ENCODE measurements at regions not wholly inside any gene's neighbourhood (a gene's known extent, or its start where the extent isn't known, plus 50 kb on each side); places are given as distances from the start of the nearest gene placed in this dataset.
A peak's percentile ranks its signal among the peaks of the same experiment; 100 is the strongest.
"Not testable (repeated sequence)": the region's sequence is repeated elsewhere in the genome, so short reads cannot be mapped to it uniquely, and the experiment has no call there.

- no peak for DNase-seq
Observed at GRCh38 chr5:74457876-74458275, 182.7 kb downstream of the ENC1 start.

DNA sequence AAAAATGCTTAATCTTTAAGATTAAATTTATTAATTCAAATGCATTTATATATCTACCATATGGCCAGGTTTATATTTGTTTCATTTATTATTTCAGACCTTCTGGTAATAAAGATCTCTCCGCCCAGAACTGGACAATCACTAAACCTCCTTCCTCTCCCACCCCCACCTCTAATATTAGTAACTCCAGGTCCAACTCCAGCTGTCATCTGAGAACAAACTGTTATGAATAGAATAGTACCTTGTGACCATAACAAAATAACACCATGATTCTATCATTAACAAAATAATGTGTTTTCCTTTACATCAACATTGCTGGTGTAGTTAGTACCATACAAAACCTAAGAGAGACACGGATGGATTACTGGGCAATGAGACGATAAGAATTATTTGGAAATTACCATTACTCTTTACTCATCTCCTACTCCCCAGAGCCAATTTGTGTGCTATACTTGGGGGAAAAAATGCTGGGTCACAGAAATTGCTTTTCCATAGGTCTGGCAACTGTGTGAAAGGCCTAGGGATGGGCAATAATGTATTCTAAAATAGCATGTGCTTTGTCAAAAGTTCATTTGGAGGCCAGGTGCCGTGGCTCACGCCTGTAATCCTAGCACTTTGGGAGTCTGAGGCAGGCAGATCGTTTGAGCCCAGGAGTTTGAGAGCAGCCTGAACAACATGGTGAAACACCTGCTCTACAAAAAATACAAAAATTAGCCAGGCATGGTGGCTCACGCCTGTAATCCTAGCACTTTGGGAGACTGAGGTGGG lies 186.1 kb downstream of the ENC1 start:
- DNase-seq, result no peak

- DNase-seq, result no peak
Observed at GRCh38 chr5:74452856-74453255, 187.7 kb downstream of the ENC1 start.

DNA sequence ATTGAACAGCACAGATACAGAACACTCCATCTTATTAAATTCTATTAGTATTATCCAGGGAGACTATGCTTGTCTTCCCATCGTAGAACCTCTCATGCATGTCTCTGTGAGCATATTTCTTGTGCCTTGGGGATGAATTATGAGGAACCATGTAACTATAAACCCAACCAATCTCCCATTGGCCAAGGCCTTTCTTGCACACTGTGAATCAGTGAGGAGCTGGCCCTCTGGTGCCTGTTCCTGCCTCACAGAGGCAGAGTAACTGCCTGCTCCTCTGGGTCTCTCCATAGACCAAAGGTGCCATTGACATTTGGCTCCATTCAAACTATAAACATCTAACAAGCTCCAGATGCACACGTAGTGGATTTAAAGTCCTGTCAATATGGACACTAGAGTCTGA lies 190.4 kb downstream of the ENC1 start:
- no peak for DNase-seq

DNA sequence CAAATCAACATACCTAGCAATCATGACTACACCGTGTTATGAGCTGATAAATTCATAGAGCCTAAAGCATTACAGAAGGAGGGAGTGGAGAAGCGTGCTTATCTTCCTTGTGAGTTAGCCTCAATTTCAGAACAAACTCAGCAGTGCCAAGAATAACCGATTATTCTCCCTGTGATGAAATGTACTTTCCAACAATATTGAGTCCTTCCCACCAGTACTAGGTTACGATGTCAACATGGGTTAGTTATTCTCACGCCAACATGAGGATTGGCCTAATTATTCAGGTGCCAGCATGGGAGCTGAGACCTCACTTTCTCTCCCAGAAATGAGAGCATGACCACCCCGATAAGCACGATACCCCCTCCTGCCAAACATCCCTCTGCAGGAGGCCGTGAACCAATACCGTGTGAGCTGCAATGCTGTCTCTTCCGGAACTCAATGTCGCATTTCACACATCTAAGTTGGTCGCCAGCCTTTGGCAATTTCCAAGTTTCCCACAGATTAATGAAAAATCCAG lies 193.7 kb downstream of the ENC1 start:
- no peak for DNase-seq

DNA sequence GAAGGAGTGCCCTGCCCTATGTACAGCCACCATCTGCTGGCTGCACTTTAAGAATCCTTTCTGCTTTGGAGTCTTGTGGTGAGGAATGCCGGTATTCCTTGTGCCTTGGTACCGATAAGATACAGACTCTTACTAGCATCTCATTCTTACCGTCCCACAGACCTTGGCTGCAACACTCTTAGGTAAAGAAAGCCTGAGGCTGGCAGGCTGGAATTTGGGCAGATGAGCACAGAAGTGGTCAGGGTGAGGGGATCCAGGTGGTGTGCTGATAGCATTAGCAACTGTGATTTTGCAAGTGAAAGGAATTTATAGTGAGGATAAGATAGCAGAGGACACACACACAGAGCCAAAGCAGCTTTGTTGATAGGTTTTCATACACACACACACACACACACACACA lies 198.1 kb downstream of the ENC1 start:
- no peak for DNase-seq

GRCh38 chr5:74441616-74442015 lies 198.9 kb downstream of the ENC1 start:
- no peak for DNase-seq

DNA sequence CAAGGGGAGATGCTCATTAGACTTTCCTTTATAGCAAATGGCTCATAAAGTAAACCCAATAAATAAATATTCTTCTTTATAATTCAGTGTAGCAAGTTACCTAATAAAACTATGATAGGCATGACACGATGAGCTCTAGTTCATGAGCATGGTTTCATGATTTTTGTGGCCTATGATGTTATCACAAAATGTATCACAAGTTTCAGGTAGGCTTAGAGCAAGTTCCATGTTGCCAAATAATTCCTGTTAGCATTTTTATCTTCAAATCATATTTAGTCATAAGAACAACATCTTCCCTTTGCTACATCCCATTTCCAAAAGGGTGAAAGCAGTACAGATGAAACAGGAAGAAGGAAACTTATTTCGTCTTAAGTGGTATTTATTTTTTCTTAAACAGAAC lies 200.2 kb downstream of the ENC1 start:
- DNase-seq, result no peak

GRCh38 chr5:74437870-74438269 lies 202.7 kb downstream of the ENC1 start:
- DNase-seq, result not testable (repeated sequence)

GRCh38 chr5:74433896-74434829 lies 206.4 kb downstream of the ENC1 start:
- DNase-seq, result no peak

DNA sequence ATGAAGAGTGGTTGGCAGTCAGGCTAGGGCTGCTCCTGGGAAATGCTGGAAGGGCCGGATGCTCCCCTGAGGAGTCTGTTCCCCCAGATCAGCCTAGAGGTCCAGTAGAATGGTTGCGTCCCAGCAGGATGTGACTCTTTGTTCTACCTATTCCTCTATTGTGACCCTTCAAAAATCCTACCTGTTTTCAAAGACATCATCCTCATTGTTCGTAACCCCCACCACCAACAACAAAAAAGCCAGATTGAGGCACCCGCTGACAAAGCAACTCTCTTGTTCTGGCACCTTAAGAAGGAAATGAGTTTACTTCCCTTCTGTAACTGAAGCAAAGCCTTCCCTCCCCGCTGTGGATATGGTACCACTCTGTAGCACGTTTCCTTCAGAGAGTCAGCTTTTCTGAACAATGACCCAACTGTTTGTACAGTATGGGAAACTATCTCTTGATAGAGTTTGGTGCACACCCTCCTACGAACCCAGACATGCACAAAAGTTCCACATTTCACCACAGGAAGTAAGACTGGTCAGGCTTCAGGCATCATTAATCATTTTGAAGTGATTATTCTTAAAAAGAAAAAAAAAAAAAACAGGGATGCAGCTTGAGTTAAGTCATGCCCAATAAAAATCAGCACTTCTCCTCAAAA lies 207.2 kb downstream of the ENC1 start:
- DNase-seq, result no peak

DNA sequence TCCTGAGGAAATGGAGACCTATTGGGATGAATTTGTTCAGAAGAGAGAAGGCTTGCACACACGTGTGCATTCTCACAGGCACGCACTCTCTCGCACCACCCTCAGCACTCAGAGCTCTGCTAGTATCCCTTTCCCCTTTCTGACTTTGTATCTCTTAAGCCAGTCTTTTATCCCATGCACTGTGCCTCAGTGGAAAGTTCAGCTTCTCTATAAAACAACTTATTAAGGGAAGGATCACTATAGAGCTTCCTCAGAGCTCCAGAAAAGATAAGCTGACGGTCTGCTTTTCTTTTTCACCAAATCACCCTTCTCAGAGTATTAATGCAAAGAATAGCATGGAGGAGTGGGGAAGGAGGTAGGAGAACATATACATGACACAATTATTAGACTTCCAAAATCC lies 207.8 kb downstream of the ENC1 start:
- DNase-seq, result no peak

DNA sequence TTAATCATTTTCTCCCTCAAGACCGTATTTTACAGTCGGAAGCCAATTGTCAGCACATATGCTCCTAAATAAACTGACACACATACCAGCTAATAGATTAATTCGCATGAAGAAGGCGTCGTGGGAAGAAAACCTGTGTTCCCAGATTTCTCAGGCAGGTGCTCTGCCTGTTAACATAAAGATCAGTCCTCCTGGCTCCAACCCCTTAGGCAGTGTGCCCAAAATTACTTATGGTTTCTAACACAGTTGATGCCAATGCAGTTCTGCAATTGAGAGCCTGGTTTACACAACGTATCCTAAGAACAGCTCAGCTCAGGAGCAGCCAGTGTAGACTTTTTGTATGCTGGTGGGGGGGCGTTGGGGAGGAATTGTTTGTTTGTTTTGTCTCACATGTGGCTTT lies 208.3 kb downstream of the ENC1 start:
- DNase-seq, result peak in 1 of 2 experiments; percentile 13

DNA sequence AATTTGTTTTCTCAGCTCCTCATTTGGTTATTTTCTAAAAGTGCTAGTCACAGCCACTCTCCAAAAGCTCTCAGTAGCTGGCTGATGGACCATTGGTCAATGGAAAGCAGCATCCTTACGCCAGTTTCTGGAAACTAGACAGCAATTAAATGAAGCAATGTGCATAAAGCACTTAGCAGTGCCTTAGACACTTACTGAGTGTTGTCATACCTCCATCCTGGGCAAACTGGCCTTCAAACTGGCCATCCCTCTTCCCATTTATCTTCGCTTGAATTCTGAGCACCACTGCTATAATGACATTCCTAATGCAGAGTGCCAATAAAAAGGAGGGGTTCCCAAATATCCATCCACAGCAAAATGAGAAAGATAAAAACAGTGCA lies 209.2 kb downstream of the ENC1 start:
- no peak for DNase-seq

- DNase-seq, result no peak
Observed at GRCh38 chr5:74430631-74431289, 209.8 kb downstream of the ENC1 start.

DNA sequence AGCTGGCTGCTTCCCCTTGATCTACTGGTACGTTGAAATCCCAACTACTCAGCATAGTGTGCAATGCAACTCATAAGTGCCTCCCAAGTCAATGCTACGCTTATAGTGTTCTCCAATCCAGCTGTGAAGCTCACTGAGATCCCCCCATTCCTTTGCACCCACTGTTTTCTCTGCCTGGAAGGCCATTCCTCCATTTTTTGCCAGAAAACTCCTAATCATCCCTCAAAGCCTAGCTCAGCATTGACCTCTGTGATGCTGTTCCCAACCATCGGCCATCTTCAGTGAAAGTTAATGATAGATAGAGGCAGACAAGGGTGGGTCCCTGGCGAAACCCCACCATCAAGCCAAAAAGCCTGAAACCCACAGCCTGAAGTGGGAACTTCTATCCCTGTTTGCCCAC lies 211.0 kb downstream of the ENC1 start:
- no peak for DNase-seq

- DNase-seq, result no peak
Observed at GRCh38 chr5:74428876-74429275, 211.7 kb downstream of the ENC1 start.

GRCh38 chr5:74428275-74428674 lies 212.3 kb downstream of the ENC1 start:
- no peak for DNase-seq

- no peak for DNase-seq
Observed at GRCh38 chr5:74426506-74426905, 214.0 kb downstream of the ENC1 start.

GRCh38 chr5:74424162-74424868 lies 216.2 kb downstream of the ENC1 start:
- no peak for DNase-seq

DNA sequence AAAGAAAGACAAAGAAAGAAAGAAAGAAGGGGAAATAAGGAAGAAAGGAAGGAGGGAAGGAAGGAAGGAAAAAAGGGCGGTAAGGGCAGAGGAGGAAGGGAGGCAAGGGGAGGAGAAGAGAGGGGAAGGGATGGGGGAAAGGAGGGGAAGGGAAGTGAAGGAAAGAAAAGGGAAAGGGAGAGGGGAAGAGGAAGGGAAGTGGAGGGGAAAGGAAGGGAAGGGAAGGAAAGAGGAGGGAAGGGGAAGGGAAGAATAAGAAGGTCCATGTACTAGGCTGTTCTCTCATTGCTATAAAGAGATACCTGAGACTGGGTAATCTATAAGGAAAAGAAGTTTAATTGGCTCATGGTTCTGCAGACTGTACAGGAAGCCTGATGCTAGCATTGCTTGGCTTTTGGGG lies 217.1 kb downstream of the ENC1 start:
- no peak for DNase-seq

- no peak for DNase-seq
Observed at GRCh38 chr5:74422671-74423070, 217.9 kb downstream of the ENC1 start.
